ENCODE measurements at regions not wholly inside any gene's neighbourhood (a gene's known extent, or its start where the extent isn't known, plus 50 kb on each side); places are given as distances from the start of the nearest gene placed in this dataset.

DNA sequence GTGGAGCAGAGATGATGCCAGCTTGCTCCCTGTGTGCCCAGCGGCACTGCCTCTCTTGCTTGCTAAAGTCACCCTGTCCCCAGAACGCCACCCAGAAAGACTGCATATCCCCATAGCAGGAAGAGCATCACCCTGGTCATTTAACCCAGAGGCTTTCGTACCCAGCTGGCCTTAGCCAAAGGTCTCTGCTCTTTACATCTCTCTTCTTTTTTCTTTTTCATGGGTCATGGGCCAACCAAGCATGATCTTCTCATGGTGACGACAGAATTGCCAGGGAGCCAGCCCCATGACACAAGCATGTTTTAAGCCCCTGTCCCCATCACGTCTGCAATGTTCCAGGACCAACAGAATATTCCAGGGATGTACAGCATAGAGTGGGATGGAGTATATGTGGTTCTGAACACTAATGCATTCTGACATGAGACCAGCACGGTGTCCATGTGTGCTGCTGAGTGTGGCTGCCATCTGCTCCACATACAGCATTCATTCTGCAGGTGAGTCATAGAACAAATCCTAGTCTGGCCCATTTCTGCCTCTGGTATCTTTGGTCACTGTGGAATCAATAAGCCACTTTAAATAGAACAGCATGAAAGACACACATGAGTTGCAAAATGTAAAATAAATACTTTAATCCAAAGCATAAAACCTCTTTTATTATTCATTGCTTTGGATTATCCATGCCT is 203.0 kb downstream of the MED10 start:
- H3K79me2 ChIP-seq (ENCODE audit: low read depth) = no peaks in the 10 kb centered on the region
- no peaks in the 10 kb centered on the region for H3K36me3 ChIP-seq
- no peak overlapping the region for H3K4me2 ChIP-seq
- no peaks in the 10 kb centered on the region for H4K20me1 ChIP-seq (ENCODE audit: low read depth)
- no peak overlapping the region for H3K4me3 ChIP-seq
- Mint-ChIP-seq H3K4me1 (peaks cover 11% of the 10 kb centered on the region), H3K27ac (no peak overlapping the region), H3K36me3 (no peaks in the 10 kb centered on the region), H3K27me3 (ENCODE audit: insufficient read depth, low read depth) (peaks cover 7% of the 10 kb centered on the region), H3K4me3 (no peak overlapping the region), H3K9me3 (no peaks in the 10 kb centered on the region)
- H3K27ac ChIP-seq = no peak overlapping the region
- no peak overlapping the region for H3K9ac ChIP-seq
- peaks cover 15% of the 10 kb centered on the region for H3K4me1 ChIP-seq
- no peak for DNase-seq (ENCODE audit: low spot score)
- H3K9me3 ChIP-seq (ENCODE audit: low read depth) = no peaks in the 10 kb centered on the region
- H3K27me3 ChIP-seq = no peaks in the 10 kb centered on the region
- TF ChIP-seq EZH2phosphoT487 (IDR thresholded peaks at IDR 0.05) (no peak), EZH2 (IDR thresholded peaks at IDR 0.05) (no peak)
- TF ChIP-seq, protein P1, sequence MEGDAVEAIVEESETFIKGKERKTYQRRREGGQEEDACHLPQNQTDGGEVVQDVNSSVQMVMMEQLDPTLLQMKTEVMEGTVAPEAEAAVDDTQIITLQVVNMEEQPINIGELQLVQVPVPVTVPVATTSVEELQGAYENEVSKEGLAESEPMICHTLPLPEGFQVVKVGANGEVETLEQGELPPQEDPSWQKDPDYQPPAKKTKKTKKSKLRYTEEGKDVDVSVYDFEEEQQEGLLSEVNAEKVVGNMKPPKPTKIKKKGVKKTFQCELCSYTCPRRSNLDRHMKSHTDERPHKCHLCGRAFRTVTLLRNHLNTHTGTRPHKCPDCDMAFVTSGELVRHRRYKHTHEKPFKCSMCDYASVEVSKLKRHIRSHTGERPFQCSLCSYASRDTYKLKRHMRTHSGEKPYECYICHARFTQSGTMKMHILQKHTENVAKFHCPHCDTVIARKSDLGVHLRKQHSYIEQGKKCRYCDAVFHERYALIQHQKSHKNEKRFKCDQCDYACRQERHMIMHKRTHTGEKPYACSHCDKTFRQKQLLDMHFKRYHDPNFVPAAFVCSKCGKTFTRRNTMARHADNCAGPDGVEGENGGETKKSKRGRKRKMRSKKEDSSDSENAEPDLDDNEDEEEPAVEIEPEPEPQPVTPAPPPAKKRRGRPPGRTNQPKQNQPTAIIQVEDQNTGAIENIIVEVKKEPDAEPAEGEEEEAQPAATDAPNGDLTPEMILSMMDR (IDR thresholded peaks at IDR 0.05) = no peak
- H2AFZ ChIP-seq (replicated peaks) = no peak overlapping the region
- no peaks in the 10 kb centered on the region for H3F3A ChIP-seq (ENCODE audit: low read depth)

DNA sequence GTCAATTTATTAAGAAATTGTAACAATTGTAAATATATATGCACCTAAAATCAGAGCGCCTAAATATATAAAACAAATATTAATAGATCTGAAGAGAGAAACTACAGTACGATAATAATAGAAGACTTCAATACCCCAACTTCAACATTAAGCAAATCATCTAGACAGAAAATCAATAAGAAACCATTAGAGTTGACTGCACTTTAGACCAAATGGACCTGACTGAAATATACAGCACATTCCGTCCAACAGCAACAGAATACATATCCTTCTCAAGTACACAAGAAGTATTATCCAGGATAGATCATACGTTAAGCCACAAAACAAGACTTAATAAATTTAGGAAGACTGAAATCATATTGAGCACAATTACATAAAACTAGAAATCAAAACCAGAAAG is 208.7 kb downstream of the MED10 start:
- H3K36me3 ChIP-seq = no peaks in the 10 kb centered on the region
- H3K4me3 Mint-ChIP-seq = no peak overlapping the region

DNA sequence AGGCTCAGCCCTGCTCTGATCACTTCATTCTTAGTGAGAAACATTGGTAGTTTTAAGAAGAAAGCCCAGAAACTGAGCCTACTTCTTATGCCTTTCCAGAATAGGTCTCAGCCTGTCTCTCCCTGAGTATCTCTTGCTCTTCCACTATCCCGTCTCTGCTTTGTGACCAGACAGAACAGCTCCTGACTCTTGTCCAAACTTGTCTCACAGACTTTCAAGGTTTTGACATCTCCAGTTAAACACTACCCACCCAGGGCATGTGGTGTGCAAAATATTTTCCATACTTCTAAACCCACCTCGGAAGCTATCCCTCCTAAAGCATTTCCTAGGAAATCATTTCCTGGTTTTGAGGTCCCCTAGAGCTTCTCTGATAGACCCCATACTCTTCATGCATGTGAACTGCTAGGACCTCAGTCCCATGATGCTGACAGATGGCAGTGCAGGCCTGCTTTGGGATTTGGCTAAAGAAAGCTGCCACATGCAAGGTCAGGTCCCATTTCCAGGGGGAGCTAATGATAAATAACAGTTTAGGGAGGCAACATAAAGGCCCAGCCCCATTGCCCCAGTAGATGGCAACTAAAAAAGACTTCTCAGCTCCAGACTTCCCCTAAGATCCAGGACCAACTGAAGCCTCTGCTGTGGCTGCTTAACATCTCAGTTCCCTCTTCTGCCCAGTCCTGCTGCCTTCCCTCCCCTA is 211.5 kb downstream of the MED10 start:
- H3K27ac Mint-ChIP-seq = no peak overlapping the region
- H3K9me3 Mint-ChIP-seq = no peaks in the 10 kb centered on the region
- H3K4me3 Mint-ChIP-seq = no peak overlapping the region
- DNase-seq (ENCODE audit: low spot score) = no peak
- H3F3A ChIP-seq (ENCODE audit: low read depth) = no peaks in the 10 kb centered on the region
- no peaks in the 10 kb centered on the region for H3K27me3 ChIP-seq
- no peaks in the 10 kb centered on the region for H3K79me2 ChIP-seq (ENCODE audit: low read depth)
- no peaks in the 10 kb centered on the region for H3K9me3 ChIP-seq (ENCODE audit: low read depth)
- H3K9ac ChIP-seq = no peak overlapping the region
- no peaks in the 10 kb centered on the region for H3K36me3 Mint-ChIP-seq
- no peaks in the 10 kb centered on the region for H3K27me3 Mint-ChIP-seq (ENCODE audit: insufficient read depth, low read depth)
- TF ChIP-seq, protein P1 (IDR thresholded peaks at IDR 0.05) = no peak
- TF ChIP-seq EZH2 (IDR thresholded peaks at IDR 0.05) (no peak), EZH2phosphoT487 (IDR thresholded peaks at IDR 0.05) (no peak)
- no peaks in the 10 kb centered on the region for H4K20me1 ChIP-seq (ENCODE audit: low read depth)
- no peak overlapping the region for H2AFZ ChIP-seq (replicated peaks)
- no peak overlapping the region for H3K4me2 ChIP-seq
- H3K4me3 ChIP-seq = no peak overlapping the region
- peaks cover 7% of the 10 kb centered on the region for H3K4me1 ChIP-seq
- H3K36me3 ChIP-seq = no peaks in the 10 kb centered on the region
- H3K4me1 Mint-ChIP-seq = peaks cover 6% of the 10 kb centered on the region
- H3K27ac ChIP-seq = no peak overlapping the region

More for the DNA sequence above, 208.7 kb downstream of the MED10 start:
- H3K4me1 Mint-ChIP-seq = peaks cover 2% of the 10 kb centered on the region
- H3K27me3 Mint-ChIP-seq (ENCODE audit: insufficient read depth, low read depth) = no peaks in the 10 kb centered on the region
- TF ChIP-seq EZH2phosphoT487 (IDR thresholded peaks at IDR 0.05) (no peak), EZH2 (IDR thresholded peaks at IDR 0.05) (no peak)
- TF ChIP-seq, protein P1 (IDR thresholded peaks at IDR 0.05) = no peak
- Histone ChIP-seq H3F3A (ENCODE audit: low read depth) (no peaks in the 10 kb centered on the region), H3K27ac (no peak overlapping the region), H3K4me2 (no peak overlapping the region), H2AFZ (replicated peaks) (no peak overlapping the region), H3K9me3 (ENCODE audit: low read depth) (no peaks in the 10 kb centered on the region), H3K79me2 (ENCODE audit: low read depth) (no peaks in the 10 kb centered on the region), H3K4me3 (no peak overlapping the region), H3K4me1 (peaks cover 7% of the 10 kb centered on the region), H3K9ac (no peak overlapping the region), H3K27me3 (no peaks in the 10 kb centered on the region), H4K20me1 (ENCODE audit: low read depth) (no peaks in the 10 kb centered on the region)
- no peak for DNase-seq (ENCODE audit: low spot score)
- no peak overlapping the region for H3K27ac Mint-ChIP-seq
- H3K36me3 Mint-ChIP-seq = no peaks in the 10 kb centered on the region
- H3K9me3 Mint-ChIP-seq = no peaks in the 10 kb centered on the region

Data from neural progenitor cell (in vitro differentiated cells).